Vagina (tissue), 2 donors: ENCODE measurements at regions not wholly inside any gene's neighbourhood (a gene's known extent, or its start where the extent isn't known, plus 50 kb on each side); places are given as distances from the start of the nearest gene placed in this dataset.

Experiments
- CTCF ChIP-seq, 3 experiments: fragments of 450-650 bp in 2 of 3; fragments of 200-600 bp in 1 of 3; sonication (generic) in 1 of 3; IDR thresholded peaks; one replicate each; pipeline ENCODE4 v1.5.1; 2017 to 2019; ENCODE audit warnings: antibody characterized with exemption in 3 of 3, mild to moderate bottlenecking in 2 of 3, moderate library complexity in 2 of 3
- POLR2AphosphoS5 ChIP-seq, 2 donors: sonication (generic); formaldehyde crosslinking; IDR thresholded peaks; one replicate each; pipeline ENCODE4 v1.9.0; 2017; ENCODE audit warnings: antibody characterized with exemption in 2 of 2, mild to moderate bottlenecking in 2 of 2, low read depth in 1 of 2; ENCODE audit not compliant: insufficient read depth in 1 of 2

- TF ChIP-seq CTCF (IDR thresholded peaks at IDR 0.05) (no peak), POLR2AphosphoS5 (IDR thresholded peaks at IDR 0.05; ENCODE audit: insufficient read depth in 1 of 2, low read depth in 1 of 2) (no peak)
Measured at GRCh38 chr10:65846949-65847348, 1078.9 kb upstream of the LRRTM3 start.
